ENCODE measurements at regions not wholly inside any gene's neighbourhood (a gene's known extent, or its start where the extent isn't known, plus 50 kb on each side); places are given as distances from the start of the nearest gene placed in this dataset.

- TF ChIP-seq, protein P1, sequence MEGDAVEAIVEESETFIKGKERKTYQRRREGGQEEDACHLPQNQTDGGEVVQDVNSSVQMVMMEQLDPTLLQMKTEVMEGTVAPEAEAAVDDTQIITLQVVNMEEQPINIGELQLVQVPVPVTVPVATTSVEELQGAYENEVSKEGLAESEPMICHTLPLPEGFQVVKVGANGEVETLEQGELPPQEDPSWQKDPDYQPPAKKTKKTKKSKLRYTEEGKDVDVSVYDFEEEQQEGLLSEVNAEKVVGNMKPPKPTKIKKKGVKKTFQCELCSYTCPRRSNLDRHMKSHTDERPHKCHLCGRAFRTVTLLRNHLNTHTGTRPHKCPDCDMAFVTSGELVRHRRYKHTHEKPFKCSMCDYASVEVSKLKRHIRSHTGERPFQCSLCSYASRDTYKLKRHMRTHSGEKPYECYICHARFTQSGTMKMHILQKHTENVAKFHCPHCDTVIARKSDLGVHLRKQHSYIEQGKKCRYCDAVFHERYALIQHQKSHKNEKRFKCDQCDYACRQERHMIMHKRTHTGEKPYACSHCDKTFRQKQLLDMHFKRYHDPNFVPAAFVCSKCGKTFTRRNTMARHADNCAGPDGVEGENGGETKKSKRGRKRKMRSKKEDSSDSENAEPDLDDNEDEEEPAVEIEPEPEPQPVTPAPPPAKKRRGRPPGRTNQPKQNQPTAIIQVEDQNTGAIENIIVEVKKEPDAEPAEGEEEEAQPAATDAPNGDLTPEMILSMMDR (IDR thresholded peaks at IDR 0.05; ENCODE audit: low read depth, low read length, missing input control) = no peak
- TF ChIP-seq REST (IDR thresholded peaks at IDR 0.05) (no peak), YY1 (IDR thresholded peaks at IDR 0.05) (no peak), RAD21 (IDR thresholded peaks at IDR 0.05) (no peak), TAF1 (conservative IDR thresholded peaks at IDR 0.05) (no peak), GABPA (IDR thresholded peaks at IDR 0.05 in 1 of 2, conservative IDR thresholded peaks at IDR 0.05 in 1 of 2) (no peak)
Observed at GRCh38 chr15:46131876-46132275, 497.0 kb downstream of the SQOR start.
